HG03457 (cell line): ENCODE measurements at regions not wholly inside any gene's neighbourhood (a gene's known extent, or its start where the extent isn't known, plus 50 kb on each side); places are given as distances from the start of the nearest gene placed in this dataset.

Source experiments
- ATAC-seq: cut with Tn5 transposase; IDR thresholded peaks from one replicate; pipeline ENCODE4 v1.9.1; 2021; ENCODE audit warnings: moderate number of reproducible peaks; ENCODE audit not compliant: unreplicated experiment

GRCh38 chr18:44467718-44468117, 213.0 kb upstream of the SETBP1 start:
- ATAC-seq = no peak

DNA sequence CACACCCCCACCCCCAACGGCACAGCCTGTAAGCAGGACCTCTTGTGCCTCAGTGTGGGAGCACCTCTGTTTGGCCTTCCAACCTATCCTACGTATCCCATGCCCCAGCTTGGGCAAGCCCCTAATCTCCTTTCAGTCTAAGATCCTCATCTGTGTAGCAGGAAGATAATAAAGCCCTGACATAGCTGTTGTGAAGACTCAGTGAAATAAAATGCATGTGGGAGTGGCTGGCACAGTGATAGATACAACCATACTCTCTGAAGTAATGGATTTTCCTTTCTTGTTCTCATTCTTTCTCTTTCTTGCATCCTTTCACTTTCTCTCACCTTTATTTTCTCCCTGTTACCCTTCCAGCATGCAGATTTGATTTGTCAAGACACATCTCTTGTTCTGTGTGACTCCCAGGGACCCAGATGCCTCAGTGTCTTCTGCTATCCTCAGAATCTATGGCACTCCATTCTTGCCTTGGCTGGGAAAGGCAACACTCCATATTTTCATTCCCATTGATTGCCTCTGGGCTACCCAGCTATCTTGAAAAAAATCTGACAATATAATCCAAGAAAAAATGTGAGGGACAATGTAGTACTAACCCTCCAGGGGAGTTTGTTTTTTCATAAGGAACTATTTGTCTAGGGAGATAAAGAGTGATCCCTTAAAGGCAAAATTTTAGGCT, 207.2 kb upstream of the SETBP1 start:
- no peak for ATAC-seq

- ATAC-seq = no peak
Observed at GRCh38 chr18:44474067-44474411, 206.6 kb upstream of the SETBP1 start.

GRCh38 chr18:44474591-44474990, 206.1 kb upstream of the SETBP1 start:
- ATAC-seq = no peak

GRCh38 chr18:44482761-44483160, 197.9 kb upstream of the SETBP1 start:
- no peak for ATAC-seq

GRCh38 chr18:44495151-44495550, 185.5 kb upstream of the SETBP1 start:
- ATAC-seq = no peak

DNA sequence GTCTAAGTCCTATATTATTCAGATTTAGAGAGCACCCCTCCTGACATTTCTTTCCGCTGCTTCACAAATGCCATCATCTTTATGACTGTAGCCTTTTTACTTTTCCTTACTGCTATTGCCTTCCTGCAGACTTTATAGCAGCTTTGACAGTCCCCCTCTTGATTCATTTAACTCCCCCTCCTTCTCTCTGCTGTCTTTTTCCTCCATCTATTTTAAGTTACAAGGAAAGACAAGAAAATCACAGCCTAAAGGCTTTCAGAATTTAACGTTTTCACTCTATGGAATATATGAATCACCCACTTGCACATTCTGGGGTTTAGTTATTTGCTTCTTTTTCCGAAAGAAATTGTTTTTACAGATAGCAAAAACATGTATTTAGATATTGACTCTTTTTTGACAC, 183.4 kb upstream of the SETBP1 start:
- no peak for ATAC-seq

DNA sequence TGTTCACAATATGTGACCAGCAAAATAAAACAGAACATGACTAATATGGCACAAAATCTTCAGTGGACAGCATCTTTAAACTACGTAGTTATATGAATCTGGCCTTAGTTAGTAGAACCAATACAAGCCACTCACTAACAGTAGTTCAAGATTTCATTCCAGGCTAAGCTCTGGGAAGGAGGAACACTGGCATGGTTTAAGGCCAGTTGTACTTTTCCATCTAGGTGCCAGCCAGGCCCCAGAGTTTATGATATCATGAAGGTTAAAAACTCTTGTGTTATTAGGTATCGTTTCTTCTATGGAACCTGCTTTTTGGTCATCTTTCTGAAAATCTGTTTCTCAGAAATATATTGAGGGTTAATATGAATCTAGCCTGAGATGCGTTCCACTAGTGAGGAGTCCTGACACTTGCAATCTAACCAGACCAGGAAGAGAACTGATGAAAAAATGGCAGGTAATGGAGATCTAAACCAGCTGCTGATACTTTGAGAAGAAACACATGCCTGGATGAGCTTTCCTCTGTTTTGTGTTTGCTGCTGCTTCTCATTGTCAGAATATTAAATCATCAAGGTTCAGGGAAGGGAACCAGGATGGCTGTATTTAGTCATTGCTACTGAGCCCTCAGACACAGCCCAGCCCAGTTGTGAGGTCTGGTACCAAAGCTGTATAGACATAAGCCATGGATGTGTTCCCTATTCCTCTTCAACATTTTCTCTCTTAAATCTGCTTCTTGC, 182.8 kb upstream of the SETBP1 start:
- no peak for ATAC-seq

DNA sequence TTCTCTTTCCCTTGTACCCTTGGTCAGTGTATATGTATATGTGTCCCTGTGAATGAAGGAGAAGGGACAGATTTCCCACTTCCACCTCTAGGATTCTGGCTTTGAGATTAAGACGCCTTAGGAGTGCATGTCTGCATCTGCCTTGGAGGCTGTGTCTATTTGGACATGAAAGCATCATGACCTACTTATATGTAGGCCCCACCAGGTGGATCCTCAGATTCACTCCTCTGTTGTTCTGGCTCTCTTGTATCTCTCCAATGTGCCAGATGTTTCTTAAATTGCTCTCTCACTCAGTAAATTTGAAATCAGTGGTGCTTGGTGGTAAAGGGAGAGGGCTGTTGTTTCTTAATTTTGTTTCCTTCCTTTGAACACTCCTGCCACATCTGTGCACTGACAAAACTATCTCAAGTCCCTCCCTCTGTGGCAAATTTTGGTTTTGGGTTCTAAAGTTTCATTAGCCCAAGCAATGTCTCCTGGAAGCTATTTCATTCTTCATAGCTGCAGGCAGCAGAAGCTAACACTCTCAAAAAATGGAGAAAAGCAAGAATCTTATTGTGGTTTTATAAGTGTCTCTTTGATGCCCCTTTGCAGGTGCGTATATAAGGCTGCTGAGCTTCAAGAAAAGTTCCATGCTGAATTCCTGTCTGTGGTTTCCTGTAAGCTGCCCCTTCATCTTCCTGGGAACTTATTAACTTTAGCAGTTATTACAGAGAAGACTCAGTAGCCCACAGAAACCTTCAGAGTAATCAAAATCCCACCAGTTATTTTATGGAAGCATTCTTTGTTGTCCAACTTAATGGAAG, 179.7 kb upstream of the SETBP1 start:
- ATAC-seq = no peak

DNA sequence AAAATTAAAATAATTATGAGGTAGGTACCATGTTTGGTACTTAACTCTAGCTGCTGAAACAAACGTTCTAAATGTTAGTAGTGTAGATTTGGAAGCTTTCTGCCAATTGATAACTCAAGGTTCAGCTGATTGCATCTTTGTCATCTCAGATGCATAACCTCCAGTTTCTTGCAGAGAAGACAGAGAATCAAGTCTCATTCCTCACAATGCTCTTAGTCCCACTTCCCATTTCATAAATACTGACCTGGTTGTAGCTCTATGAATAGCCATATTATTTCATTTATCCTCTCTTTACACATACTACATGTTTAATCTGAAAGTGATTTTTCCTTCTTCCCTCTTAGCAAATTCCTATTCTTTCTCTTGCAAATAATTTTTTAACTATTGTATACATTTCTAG, 178.5 kb upstream of the SETBP1 start:
- ATAC-seq = no peak

GRCh38 chr18:44502790-44503189, 177.9 kb upstream of the SETBP1 start:
- no peak for ATAC-seq

- no peak for ATAC-seq
Observed at GRCh38 chr18:44503854-44504253, 176.8 kb upstream of the SETBP1 start.

GRCh38 chr18:44507729-44508325, 172.9 kb upstream of the SETBP1 start:
- ATAC-seq = peak; percentile 85

DNA sequence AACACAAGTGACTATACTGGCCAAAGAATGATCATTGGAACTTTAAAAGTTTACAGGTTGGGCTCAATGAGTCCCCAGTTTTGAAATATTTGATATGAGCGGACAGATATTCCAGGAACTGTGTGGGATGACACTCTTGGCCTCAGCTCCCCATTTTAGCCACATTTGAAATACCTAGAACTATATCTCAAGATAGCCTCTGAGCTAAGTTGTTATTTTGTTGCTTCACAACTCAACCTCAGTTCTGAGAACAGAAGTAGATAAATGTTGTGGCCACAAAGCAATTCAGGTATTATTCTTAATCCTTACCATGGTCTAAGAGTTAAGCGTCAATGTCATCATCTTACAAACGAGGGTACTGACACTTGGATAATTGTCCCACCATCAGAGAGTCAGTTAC, 172.2 kb upstream of the SETBP1 start:
- ATAC-seq = no peak

GRCh38 chr18:44509048-44509447, 171.6 kb upstream of the SETBP1 start:
- ATAC-seq = no peak

- no peak for ATAC-seq
Observed at GRCh38 chr18:44510390-44510789, 170.3 kb upstream of the SETBP1 start.

GRCh38 chr18:44513233-44513632, 167.5 kb upstream of the SETBP1 start:
- ATAC-seq = no peak

DNA sequence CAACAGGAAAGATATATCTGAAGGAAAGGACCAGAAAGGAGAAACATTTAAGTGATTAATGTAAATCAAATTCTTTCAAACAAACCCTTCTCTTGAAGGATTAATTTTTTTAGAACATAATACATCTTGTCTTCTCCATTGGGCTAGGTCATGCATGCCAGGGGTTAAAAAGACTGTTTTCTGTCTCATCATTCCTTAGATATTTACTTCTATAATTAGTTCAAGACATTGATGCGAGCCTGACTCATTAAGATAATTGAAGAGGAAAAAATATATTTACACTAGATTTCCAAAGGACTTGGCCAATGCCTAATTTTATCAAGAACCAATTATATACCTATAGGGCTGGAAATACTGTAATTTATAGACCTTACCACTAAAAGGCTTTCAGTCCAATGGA, 166.6 kb upstream of the SETBP1 start:
- ATAC-seq = no peak

DNA sequence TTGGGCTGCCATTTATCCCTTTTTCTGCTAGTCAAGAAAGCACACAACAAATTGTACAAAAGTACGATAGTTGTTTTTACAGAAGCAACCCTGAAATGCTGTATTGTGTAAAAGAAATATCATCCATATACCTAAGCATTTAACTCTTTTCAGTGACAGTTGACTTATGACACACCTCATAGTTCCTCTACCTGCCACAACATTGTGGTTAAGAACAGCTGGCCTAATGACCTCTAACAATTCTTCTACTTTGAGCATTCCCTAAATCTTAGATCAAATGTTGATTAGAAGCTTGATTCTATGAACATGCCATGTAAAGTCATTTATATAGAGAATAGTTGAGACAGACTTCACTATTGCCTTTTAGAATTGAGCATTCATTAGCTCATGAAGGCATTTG, 165.9 kb upstream of the SETBP1 start:
- ATAC-seq = no peak

DNA sequence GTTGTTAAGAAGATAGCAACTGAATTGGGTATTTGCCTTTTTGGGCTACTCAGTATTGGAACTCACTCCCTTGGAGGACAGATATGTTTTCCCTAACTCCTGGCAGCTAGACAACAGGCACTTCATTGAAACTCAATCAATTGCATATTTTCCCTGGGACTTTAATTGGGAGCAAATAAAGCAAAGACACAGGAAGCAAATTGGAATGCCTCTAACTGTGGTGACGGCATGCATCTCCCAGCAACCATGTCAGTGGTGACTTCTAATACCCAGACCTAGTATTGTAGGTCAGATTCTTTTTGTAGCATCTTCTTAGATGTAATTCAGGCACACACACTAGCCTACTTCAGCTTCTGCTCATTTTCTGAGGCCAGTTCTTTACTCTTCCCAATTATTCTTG, 164.2 kb upstream of the SETBP1 start:
- no peak for ATAC-seq

DNA sequence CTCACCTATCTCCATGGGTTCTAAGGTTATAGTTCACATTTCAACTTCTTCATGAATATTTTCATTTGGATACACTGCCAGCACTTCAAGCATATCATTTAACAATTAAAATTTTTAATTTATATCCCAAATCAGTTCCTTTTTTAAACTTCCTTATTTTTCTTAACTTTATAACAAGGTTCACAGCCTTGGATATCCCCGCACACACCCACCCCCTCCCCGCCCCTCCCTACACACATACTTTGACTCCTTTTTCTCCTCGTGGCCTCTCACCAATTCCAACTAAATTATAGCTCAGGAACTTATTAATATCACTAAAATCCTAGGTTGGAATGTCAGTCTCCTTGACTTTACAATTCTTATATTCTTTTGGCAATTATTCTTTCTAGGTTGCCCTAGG, 163.6 kb upstream of the SETBP1 start:
- ATAC-seq = no peak
